GM18507 (cell line): ENCODE measurements at regions not wholly inside any gene's neighbourhood (a gene's known extent, or its start where the extent isn't known, plus 50 kb on each side); places are given as distances from the start of the nearest gene placed in this dataset.
A peak's percentile ranks its signal among the peaks of the same experiment; 100 is the strongest.

Source experiments
- DNase-seq: peaks from one replicate; pipeline ENCODE4 v3.0.0; 2011; ENCODE audit warnings: low read depth; ENCODE audit not compliant: insufficient read length; ENCODE audit errors: extremely low spot score
- FAIRE-seq: peaks from 2 replicates; lab custom pipeline; 2011; peaks lifted over from hg19 to GRCh38; lab: Jason Lieb, UNC

GRCh38 chr4:105002278-105002677 lies 144.4 kb upstream of the TET2 start:
- FAIRE-seq = no peak
- DNase-seq = no peak

- no peak for DNase-seq
- FAIRE-seq = no peak
These were observed 132.4 kb upstream of the TET2 start for GRCh38 chr4:105014234-105014633.

DNA sequence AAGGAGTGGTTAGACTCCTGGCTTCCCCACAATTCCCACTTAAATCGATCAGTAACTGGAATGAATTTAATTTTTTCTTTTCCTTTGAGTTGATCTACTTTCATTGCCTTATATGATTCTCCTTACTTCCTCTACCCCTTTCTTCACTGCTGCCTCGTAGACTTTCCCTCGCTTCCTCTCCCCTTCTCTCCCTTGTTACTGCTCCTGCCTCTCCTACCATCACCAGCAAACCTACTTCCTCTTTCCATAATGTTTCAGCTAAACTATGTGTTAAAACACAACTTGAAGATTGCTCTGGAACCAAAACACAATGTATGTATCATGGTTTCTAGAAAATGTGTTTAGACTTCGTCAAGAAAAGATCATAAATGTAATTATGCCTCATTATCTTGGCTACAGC lies 132.0 kb upstream of the TET2 start:
- DNase-seq = no peak
- no peak for FAIRE-seq

GRCh38 chr4:105015750-105016149 lies 130.9 kb upstream of the TET2 start:
- no peak for DNase-seq
- no peak for FAIRE-seq

DNA sequence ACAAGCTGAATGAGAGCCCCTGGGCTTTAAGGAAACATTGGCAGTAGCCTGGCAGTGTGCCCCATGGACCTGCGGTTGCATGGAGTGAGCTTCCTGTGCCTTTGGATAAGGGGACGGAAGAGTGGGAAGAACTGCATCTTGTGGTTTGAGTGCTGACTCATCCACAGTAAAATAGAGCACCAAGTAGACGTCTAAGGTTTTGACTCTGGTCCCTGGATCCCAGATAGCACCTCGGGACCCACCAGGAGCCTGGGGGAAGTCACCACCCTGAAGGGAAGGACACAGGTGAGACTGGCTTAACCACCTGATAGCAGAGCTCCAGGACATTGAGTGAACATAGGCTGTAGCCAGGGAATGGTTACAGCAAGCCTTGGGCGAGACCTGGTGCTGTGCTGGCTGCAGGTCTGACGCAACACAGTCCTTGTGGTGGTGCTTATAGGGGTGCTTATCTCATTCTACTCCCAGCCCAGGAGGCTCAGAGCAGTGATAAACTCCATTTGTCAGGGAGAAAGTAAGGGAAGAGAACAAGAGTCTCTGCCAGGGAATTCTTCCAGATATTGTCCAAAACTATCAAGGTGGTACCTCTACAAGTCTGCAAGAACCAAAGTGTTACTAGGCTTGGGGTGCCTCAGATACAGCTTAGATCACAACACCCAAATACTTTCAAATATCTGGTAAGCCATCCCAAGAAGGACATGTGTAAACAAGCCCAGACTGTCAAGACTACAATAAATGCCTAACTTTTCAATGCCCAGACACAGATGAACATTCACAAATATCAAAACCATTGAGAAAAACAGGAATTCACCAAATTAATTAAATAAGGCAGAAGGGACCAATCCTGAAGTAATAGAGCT lies 123.6 kb upstream of the TET2 start:
- no peak for DNase-seq
- no peak for FAIRE-seq

DNA sequence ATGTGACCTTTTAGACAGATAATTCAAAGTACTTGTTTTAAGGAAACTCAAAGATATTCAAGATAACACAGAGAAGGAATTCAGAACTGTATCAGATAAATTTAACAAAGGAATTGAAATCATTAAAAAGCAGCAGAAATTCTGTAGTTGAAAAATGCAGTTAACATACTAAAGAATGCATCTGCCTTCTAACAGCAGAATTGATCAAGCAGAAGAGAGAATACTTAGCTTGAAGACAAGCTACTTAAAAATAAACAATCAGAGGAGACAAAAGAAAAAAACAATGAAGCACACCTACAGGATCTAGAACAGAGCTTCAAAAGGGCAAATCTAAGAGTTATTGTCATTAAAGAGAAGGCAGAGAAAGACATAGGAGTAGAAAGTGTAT lies 123.0 kb upstream of the TET2 start:
- no peak for DNase-seq
- no peak for FAIRE-seq

DNA sequence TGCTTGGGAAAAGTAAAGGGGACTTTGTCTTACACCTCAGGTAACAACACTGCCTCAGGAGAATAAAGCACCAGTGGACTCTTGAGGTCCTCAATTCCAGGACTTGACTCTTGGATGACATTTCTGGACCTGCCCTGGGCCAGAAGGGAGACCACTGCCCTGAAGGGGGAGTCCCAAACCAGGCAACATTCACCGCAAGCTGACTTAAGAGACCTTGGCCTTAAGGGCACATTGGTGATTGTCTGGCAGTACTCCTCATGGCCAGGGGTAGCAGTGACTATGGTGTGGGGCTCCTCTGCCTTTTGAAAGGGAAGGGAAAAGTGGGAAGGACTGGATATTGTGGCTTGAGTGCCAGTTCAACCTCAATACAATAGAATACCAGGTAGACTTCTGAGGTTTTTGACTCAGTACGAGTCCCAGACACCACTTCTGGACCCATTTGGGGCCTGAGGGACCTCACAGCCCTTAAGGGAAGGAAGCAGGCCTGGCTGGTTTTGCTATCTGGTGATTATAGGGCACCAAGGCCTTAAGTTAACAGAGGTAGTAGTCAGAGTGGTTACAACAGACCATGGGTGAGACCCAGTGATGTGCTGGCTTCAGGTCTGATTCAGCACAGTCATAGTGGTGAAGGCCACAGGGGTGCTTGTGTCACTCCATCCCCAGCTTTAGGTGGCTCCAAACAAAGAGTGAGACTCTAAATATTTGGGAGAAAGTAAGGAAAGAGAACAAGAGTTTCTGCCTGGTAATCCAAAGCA lies 121.2 kb upstream of the TET2 start:
- DNase-seq = no peak

GRCh38 chr4:105036991-105037390 lies 109.7 kb upstream of the TET2 start:
- no peak for DNase-seq
- FAIRE-seq = no peak

More for the DNA sequence above, 121.2 kb upstream of the TET2 start:
- no peak for FAIRE-seq

GRCh38 chr4:105042451-105042850 lies 104.2 kb upstream of the TET2 start:
- DNase-seq = no peak
- FAIRE-seq = no peak

- DNase-seq (no peak), FAIRE-seq (no peak)
These were observed 95.8 kb upstream of the TET2 start for GRCh38 chr4:105050896-105051295.

- FAIRE-seq = no peak
- no peak for DNase-seq
These were observed 89.1 kb upstream of the TET2 start for GRCh38 chr4:105057370-105058105.

DNA sequence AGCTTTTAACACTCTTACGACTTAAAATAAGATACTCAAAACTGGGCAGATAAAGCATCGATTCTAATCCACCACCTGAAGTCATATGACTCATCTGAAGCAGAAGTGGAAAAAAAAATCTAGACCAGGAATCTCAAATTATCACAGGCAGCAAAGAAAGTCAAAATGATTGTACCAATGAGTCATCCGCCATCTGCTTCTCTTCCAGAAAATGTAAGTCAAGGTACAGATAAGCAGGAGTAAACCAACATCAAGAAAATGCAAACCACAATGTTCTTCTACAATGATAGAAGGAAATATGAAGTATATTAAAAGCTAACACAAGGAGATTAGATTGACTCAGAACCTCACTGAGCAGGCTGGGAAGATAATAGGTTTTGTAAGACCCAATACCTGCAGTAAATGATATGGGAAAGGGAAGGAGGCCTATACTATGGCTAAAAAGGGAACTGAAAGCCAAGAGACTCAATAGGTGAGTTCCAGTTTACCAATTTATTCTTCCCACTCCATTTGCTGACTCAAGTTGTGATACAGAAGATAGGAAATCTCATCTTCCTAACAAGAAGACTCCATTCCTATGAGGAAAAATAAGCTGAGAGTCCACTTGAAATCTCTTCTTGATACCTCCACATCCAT lies 88.4 kb upstream of the TET2 start:
- peak; percentile 90 for FAIRE-seq

GRCh38 chr4:105059337-105059736 lies 87.3 kb upstream of the TET2 start:
- peak; percentile 93 for FAIRE-seq
- peak; percentile 18 for DNase-seq

More for the DNA sequence above, 88.4 kb upstream of the TET2 start:
- DNase-seq = no peak

- FAIRE-seq (peak; percentile 99), DNase-seq (peak; percentile 70)
These were observed 86.0 kb upstream of the TET2 start for GRCh38 chr4:105060628-105061027.

GRCh38 chr4:105061136-105061696 lies 85.5 kb upstream of the TET2 start:
- DNase-seq (peak; percentile 25), FAIRE-seq (peak; percentile 97)

- no peak for FAIRE-seq
- DNase-seq = no peak
These were observed 84.9 kb upstream of the TET2 start for GRCh38 chr4:105061731-105062130.

DNA sequence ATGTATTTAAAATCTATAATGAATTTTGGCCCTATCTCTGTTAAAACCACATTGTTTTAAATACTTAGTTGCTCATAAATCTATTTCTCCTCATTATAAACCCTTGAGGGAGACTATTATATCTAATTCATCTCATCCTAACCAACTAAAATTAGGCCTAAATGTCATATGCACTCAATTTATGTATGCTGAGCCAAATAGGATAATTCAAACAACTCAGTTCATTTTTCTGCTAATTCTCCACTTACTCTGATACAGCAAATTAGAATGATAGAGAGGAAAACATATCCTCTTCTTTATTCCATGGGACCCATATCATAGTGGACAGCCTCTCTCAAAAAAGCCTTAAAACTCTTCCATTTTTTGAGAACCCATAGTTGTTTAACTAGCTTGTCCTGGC lies 80.3 kb upstream of the TET2 start:
- FAIRE-seq (no peak), DNase-seq (no peak)

- DNase-seq = no peak
- peak; percentile 12 for FAIRE-seq
These were observed 79.2 kb upstream of the TET2 start for GRCh38 chr4:105067431-105067830.

DNA sequence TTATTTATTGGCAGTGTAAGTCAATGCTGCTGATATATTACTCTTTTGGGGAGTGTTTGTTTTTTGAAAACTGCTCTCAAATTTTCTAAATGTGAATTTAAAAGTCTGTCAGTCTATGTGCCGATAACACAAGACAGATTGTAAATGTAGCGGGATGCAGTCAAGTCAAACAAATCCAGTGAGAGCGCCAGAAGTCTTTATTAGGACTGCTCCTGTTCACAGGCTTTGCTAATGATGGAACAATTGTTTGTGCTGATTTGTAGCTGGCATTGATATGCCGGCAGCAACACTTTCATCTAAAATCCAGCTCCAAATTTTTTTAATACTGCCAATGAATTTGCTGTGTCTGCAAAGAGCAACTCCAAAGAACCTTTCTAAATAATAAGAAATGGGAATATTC lies 78.7 kb upstream of the TET2 start:
- FAIRE-seq (no peak), DNase-seq (no peak)
